CD4-positive, alpha-beta T cell treated with Interleukin-15 for 1 hour (primary cell): ENCODE measurements at regions not wholly inside any gene's neighbourhood (a gene's known extent, or its start where the extent isn't known, plus 50 kb on each side); places are given as distances from the start of the nearest gene placed in this dataset.

ENCODE experiments used
- DNase-seq: peaks from one replicate; pipeline ENCODE4 v3.0.0-alpha.2; 2020

DNA sequence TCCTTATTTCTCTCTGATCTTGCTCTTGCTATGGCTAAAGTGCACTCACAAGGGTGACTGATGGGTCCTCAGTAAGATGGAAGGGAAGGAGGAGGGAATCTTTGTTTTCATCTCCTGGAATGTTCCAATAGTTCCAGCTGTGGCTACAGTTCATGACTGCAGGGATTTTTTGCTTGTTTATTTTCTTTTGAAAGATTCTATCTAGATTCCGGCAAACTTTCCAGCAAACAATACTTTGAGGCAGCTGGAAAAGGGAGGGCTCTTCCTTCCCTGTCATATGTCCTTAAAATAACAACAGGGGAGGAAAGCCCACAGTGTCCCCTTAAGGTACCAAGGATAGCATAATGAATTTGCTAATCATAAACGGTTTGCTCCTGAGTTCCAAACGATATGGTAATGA is 111.3 kb upstream of the SLC14A2 start:
- no peak for DNase-seq

DNA sequence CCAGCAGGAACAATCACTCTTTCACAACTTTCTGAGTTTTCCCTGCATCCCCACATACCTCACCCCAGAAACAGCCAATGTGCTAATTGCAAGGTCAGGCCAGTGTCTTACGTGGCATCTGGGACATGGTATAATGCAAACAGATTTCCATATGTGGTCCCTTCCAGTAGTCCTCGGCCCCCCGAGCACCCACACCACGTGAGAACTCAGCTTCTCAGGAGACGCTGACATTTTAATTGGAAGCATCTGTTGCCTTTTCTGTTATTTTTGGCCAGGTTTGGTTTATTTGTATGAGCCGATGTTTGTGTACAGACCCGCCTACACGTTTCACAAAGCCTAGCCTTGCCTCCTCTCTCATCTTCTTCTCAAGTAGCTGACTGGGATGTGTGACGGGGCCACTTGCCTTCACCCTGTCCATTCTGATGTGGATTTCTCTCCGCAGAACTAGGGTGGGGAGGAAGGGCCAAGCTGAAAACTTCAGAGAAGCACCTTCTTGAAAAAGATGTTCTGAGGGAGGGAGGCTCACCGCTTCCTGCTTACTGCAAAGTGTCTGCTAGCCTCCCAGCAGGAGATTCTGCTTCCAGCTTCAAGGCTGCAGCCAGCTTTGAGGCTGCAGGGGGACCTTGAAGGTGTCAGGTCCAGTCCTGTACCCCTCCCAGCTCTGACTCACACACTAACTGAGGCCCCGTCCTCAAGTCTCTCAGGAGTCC is 109.6 kb upstream of the SLC14A2 start:
- DNase-seq = no peak

DNA sequence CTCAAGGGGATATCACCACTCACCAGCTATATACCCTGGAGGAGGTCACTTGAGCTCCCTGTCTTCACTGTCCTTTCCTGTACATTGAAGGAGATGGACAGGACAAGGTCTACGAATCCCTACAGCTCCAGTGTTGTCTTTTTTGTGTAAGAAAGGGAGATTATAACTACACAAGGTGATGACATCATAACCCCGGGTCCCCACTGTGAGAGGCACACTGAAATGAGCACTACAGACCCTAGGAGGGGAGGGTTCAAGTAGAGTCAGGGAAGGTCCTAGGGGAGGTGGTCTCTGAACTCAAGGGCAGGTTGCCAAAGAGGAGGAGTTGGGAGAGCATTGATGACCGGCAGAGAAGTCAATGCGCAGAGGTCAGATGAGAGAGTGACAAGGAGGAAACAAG is 108.3 kb upstream of the SLC14A2 start:
- DNase-seq = no peak

DNA sequence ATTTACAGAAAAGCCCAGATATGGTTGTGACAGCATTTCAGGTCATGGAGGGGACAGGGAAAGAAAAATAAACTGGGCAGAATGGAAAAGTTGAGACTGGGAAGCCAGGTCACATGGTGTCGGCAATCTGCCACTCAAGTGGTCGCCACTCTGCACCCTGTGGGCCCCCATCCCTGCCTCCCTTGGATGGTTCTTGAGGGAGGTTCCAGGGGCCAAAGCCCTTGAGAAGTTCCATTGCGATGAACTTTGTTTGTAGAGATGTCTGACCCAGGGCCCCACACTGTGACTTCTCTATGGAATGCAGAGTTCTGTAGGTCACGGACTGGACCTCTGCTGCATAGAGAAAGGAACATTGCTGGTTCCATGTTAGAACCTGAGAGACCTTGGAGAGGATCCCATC is 105.7 kb upstream of the SLC14A2 start:
- DNase-seq = no peak

DNA sequence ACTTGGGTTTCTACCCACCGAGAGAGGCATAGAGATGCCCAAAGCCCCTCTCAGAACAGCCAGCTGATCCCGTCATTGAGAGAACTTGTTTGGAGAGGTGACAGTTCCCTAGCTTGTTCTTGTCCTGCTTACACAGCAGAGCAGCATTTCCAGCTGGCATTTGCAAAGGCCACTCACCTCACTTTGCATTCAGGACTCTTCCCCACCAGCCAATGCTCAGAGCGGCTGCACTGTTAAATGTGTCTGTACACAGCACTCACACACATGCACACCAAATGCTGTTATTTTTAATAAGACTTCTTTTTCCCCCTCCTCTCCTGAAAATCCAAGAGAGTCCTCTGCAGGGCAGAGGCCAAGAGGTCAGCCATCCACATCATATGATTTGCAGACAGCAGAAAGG is 104.6 kb upstream of the SLC14A2 start:
- no peak for DNase-seq

DNA sequence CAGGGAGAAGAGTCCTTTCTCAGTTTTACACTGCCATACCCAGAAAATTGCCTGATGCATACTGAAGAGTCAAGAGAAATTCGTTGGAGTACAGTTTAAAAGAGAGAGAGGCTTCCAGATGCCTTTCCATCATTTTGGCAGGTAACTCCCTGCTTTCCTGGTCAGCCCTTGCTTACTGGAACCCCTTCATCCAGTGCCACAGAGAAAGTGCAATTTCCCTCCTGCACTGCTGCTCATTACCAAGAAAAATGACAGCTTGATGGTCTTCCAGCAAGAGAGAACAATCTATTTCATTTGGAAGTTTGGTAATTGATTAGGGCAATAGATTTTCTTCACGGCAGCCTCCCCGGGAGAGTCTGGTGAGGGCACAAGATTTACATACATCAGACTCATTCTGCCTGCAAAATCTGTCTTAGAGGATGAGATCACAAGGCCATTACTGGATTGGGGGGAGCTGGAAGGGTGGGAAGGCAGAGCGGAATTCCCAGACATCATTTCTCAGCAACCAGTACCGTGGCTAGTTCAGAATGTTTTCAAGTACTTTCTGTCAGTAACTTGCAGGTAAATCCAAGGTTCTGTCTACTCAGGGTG is 102.8 kb upstream of the SLC14A2 start:
- no peak for DNase-seq

DNA sequence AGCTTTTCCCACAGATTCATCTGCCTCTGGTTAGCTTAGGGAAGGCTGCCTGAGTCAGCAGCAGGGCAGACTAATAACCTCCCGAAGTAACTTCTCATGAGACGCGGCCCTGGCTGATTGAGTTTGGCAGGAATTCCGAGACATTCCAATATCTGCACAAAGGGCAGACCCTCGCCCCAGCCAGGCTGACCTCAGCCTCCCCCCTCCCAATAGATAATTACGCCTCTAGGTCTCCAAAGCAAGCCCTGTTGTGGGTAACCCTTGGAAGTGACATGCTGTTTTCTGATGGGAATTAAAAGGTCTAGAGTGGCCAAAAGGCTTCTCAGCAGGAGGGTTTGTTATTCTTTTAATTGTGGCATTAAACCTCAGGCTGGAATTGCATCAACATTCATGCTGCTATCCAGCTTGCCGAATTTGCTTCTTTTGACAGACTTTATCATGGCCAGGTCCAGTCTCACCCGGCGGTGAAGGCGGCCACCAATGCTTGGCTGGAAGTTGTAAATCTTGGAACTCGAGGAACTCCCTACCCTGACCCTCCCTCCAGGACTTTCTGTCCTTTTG is 98.0 kb upstream of the SLC14A2 start:
- DNase-seq = no peak

DNA sequence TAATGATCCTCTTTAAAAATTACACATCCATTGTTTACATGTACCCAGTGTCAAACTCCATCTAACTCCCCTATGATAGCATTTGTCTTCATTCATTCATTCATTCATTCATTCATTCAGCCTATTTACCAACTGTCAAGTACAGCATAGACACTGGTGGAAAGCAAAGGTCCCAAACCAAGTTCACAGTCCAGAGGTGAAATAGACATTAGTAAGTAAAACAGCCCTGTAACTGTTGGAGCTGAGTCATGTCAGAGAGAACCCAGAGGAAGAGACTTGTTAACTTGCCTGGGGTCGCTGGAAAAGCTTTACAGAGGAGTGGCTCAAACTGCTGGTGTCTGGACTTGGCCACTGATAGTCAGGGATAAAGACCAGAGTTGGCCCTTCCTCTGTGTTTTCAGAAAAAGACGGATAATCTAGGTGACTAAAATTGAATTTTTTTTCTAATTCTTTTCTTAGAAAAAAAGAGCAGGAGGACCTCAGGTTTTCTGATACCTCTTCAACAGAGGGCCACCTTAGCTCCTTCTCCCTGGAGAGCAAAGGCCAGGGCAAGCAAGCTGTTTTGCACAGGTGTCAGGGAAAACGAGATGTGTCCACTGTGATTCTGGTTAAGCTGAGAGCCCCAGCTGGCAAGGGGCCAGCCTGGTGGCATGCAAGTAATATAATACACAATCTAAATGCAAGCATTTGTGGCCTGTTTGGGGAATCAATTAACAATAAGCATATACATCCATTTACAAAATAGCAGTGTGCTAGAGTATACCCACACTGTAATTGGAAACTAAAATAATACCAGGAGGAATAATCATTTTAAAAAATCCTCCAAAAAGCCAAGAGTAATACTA is 96.7 kb upstream of the SLC14A2 start:
- no peak for DNase-seq

DNA sequence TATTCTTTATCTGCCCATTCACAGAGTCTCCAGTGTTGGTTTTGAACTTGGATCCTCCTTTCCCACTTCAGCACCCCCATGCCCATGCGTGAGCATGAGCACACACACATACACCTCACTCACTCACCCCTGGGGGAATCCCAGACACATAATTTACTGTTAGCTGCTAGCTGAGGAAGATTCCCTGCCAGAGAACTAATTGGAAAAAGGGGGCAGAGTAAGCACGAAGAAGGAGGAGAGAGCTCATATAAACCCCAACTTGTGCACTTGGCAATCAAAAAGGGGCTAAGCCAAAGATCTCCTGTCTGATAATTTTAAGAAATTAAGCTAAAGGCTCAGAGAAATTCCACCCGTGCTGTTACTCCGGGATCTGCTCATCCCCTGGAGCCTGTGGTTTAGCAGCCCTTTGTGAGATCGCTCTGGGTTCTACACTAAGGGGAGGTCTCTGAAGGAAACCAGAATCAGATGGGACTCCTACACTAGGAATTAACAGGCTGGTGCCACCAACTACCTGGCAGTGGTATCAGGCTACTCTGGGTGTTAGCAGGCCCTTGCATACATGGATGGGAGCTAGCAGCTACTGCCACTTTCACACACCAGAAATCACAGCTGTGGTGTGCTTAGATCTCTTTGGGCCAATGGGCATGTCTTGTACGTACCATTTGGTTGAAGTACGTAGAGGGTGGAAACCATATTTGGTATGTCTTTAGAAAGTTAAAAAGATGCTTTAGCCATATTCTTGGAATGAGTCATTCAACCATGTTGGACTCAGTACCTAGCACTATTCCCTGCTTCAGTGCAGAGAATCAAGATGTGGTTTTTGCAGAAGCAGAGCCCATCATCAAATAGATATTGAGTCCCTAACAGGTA is 95.6 kb upstream of the SLC14A2 start:
- no peak for DNase-seq

DNA sequence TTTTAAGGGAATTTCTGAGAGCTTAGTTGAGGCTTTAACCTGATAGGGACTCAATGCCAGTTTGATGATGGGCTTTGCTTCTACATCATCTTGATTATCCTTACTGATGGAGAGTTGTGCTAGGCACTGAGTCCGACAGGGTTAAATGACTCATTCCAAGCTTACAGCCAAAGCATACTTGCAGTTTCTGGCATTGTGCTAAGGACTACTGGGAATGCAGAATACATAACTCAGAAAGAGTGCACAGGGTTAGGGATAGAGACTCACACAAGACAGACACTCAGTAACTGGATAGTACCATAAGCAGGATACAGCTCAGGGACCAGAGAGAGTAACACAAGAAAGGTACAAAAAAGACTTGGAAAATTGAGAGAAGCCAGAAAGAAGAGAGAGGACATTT is 94.1 kb upstream of the SLC14A2 start:
- no peak for DNase-seq

DNA sequence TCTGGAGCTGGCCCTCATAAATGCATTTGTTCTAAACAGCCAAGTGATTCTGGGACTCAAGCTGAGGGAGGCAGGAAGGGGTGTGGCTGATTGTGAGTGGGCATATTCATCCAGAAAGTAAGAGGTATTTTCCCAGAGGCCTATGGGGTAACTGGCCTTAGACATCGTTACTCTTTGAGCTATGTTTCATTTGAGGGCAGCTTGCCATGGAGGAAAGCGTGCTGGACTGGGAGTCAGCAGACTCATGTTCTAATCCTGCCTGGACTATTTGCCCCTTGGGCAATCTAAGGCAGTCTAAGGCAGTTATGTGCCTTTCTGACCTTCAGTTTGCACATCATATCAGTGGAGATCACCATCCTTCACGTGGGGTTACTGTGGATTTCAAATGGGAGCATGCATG is 93.5 kb upstream of the SLC14A2 start:
- no peak for DNase-seq

DNA sequence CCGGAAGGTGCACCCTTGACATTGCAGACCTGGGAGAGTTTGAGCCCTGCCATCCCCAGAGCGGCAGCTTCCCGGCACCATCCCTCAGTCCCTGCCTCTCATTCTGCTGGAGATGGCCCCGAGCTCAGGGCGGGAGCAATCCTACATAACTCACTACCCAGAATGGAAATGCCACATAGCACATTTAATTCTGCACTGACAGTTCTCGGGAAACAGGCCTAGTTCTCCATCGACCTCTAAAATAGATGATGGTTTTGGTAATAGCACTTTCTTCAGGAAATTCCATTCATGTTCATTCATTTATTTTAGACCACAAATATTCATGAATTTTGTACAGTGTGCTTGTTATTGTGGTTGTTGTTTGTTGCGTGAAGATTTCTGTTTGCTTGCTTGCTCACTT is 92.9 kb upstream of the SLC14A2 start:
- no peak for DNase-seq

DNA sequence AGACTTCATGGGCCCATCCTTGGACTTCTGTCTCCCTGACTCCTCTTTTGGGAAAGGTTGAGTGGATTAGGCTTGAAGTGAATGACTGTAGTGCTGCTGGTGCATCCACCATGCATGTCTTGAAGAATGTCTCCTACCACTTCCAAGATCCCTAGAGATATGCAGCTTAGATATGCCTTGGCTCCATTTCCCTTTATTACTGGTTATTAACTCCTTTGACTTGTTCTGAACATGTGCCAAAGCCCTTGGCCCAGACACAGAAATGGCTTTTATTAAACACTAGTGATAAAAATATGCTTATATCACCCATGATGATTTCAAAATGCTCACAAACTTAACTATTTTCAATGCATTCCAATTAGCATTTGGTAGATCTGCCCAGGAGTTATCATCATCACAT is 90.0 kb upstream of the SLC14A2 start:
- no peak for DNase-seq

DNA sequence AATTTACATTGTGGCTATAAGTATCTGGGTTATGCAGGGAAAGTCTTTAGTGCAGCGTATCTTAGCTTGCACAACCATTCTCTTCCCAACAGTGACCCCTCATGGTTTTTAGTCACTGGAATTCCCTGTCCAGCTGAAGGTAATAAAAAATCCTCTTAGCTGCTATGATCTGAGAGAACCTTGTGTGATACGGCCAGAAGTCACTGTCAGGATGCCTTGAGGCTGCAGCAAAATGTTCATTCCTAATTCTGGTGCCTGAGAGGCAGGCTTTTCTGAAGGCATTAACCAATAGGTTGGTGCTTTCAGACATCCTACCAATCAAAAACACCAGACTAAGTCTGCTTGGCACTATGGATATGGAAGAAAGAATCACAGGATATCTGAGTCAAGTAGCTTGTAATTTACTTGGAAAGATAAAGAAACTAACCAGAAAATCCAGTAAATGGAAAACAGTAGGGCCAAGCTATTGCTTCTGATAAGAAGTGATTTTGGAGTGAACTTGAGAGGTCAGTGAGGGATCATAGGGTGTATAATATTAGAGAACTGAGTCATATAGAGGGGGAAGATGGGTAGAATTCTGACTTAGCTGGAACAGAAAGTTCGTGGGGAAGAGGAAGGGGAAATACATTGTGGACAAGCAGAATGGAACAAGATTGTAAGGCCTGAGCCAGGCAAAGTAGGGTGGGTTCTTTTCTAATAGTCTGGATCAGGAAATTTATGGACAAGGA is 89.0 kb upstream of the SLC14A2 start:
- no peak for DNase-seq

DNA sequence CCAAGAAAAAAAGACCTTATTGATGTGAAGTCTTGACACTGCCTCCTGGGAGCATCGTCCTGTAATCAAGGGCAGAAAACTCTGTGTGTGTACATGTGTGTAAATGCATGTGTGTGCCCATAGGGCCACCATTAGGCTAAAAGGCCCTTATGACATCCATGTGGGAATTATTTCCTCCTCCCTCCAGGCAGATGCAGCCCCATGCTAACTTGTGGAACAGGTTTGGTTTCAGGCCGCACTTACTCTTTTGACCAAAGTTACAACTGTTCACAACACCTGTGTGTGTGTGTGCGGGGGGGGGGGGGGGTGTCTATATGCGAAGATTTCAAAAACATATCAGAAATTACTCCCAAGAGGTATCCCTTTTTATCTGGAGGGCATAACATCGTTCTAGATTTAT is 87.4 kb upstream of the SLC14A2 start:
- DNase-seq = no peak

DNA sequence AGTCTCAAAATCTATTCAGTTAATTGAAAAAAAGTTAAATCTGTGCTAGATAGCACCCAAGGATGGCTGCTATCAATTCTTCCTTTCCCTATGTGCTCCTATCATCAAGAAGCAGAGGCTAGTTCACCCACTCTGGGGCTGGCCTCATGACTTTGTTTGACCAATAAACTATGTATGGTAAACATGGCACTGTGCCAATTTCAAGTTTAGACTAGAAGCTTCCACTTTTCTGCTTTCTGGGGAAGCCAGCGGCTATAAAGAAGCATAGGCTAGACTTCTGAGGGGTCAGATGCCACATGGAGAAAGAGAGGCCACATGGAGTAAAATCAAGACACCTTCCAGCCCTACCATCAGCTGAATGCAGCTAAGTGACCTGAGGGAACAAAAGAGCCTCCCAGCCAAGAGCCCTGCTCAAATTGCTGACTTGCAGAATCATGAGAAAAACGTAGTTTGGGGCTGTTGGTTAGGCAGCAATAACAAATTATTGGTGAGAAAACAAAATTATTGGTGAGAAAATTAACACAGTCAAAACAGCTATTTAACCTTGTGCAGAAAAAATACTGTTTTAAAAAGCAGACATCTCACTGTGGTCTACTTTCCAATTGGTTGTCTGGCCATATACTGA is 86.5 kb upstream of the SLC14A2 start:
- DNase-seq = no peak

DNA sequence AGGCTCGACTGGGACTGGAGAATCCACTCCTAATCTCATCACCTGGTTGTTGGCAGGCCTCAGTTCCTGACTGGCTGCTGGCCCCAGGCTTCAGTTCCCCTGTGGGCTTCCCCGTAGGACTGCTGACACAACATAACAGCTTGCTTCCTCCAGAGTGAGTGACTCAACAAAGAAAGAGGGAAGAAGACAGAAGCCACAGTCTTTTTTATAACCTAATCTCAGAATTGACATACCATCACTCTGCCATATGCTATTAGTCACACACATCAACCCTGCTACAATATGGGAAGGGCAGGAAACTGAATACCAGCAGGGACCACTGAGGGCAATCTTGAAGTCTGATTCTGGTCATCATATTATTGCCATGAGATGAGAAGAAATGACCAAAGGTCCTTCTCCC is 76.8 kb upstream of the SLC14A2 start:
- no peak for DNase-seq

DNA sequence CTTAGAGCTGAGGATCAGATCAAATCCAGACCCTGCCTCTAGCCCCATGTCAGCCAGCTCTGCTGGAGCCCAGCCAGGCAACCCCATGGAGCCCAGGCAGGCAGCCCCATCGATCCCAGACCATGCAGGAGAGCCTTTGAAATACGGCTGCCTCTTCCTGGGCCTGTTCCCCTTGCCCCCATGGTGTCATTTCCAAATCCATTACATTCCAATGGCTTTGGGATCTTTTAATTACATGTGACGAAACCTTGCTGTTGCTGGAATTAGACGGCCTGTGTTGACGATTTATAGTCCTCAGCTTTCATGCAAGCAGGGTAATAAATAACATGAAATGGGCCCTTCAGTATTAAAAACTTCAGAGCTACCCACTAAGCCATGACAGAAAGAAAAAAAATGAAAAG is 75.8 kb upstream of the SLC14A2 start:
- no peak for DNase-seq

DNA sequence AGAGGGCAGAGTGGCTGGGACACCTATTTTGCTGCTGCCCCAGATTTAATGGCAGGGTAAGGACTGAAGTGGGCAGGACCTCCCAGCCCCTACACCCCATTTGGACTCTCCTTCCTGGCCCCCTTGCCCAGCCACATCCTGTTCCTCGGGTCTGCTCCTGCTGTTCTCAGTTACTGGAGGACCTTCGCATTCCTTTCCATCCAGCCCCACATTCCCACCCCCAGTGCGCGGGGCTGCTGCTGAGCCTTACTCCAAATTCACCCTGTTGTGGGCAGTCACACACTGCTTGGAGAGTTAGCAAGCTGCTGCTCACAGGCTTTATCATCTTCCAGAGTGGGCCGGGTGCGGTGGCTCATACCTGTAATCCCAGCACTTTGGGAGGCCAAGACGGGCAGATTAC is 75.2 kb upstream of the SLC14A2 start:
- no peak for DNase-seq

DNA sequence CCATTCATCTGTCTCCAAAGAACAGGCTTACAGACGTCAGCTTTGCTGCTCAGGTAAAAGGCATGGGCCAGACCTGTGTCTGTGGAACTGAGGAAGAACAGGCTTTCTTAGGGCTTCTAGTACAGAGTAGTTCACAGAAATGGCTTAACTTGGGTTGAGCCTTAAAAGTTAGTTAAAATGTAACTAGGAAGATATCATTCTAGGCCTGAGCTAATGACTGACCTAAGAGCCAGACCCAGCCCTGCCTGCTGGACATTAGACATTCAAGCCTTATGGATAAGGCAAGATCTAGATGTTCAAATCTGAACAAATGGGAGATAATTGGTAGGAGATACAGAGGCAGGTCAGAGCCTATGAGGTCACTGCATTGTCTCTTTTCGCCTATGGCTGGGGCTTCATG is 73.9 kb upstream of the SLC14A2 start:
- no peak for DNase-seq

DNA sequence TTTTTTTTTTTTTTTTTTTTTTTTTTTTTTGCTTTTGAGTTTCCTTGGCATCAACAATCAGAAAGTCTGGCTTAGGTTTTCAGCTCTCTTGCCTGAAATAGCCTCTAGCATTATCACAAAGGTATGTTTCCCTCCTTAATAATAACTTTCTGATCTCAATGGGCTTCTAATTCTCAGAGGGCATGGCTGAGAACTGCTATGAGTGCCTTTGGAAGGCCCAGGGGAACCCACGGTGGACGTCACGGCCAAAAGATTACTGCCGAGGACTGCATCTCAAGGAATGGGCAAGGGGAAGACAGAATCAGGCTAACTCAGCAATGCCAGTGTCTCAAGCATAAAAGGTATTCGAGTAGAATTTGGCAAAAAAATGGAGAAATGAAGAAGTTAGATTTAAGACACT is 73.2 kb upstream of the SLC14A2 start:
- DNase-seq = no peak

DNA sequence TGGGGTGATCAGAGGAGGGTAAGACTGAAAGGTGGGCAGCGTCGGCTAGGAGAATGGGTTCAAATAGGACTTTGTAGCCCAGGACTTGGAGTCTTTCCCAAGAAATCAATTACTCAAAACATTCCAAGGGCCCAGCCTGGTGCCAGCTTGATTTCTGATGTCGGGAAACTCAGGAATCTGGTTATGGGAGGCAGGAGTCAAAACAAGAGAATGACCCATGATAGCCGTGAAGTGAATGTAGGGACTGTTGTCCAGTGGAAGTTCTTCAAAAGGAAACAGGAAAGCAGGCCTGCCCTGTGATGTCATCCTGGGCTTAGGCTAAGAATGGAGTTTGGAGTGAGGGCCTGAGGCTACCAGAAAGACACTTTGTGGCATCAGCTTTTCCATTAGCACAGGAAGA is 67.4 kb upstream of the SLC14A2 start:
- DNase-seq = no peak
